ENCODE measurements at regions not wholly inside any gene's neighbourhood (a gene's known extent, or its start where the extent isn't known, plus 50 kb on each side); places are given as distances from the start of the nearest gene placed in this dataset.

- no peak overlapping the region for H3K4me3 ChIP-seq (ENCODE audit: low read depth in 1 of 3, low read length in 3 of 3)
- H3K9ac ChIP-seq (ENCODE audit: low read depth in 1 of 2, low read length in 2 of 2), result no peak overlapping the region
- whole genome bisulfite sequencing, result 91% methylated on average over 26 of the region's 26 CpGs
- H3K9me3 ChIP-seq (ENCODE audit: control insufficient read depth in 4 of 4, low read length in 3 of 4), result no peaks in the 10 kb centered on the region
- H3K27me3 ChIP-seq (ENCODE audit: control insufficient read depth in 4 of 4, insufficient read depth in 4 of 4, low read length in 3 of 4), result no peaks in the 10 kb centered on the region
- H3K27ac ChIP-seq (ENCODE audit: low read depth in 1 of 2, low read length in 2 of 2), result no peak overlapping the region
- no peaks in the 10 kb centered on the region for H3K4me1 ChIP-seq (ENCODE audit: control insufficient read depth in 4 of 4, insufficient read depth in 4 of 4, low read length in 3 of 4)
- TF ChIP-seq RXRA (IDR thresholded peaks at IDR 0.05) (no peak), FOXA1 (IDR thresholded peaks at IDR 0.05) (no peak), NR2F2 (IDR thresholded peaks at IDR 0.05) (no peak), YY1 (IDR thresholded peaks at IDR 0.05) (no peak), RAD21 (IDR thresholded peaks at IDR 0.05) (no peak), REST (IDR thresholded peaks at IDR 0.05) (no peak), TAF1 (conservative IDR thresholded peaks at IDR 0.05) (no peak), EGR1 (IDR thresholded peaks at IDR 0.05; ENCODE audit: low read depth in 2 of 2) (no peak), HNF4A (conservative IDR thresholded peaks at IDR 0.05) (no peak), MAX (IDR thresholded peaks at IDR 0.05) (no peak), SP1 (IDR thresholded peaks at IDR 0.05) (no peak), HNF4G (IDR thresholded peaks at IDR 0.05) (no peak), ZBTB33 (IDR thresholded peaks at IDR 0.05) (no peak), GABPA (IDR thresholded peaks at IDR 0.05 in 1 of 2, conservative IDR thresholded peaks at IDR 0.05 in 1 of 2) (no peak), JUND (IDR thresholded peaks at IDR 0.05) (no peak), FOXA2 (IDR thresholded peaks at IDR 0.05) (no peak)
- H3K36me3 ChIP-seq (ENCODE audit: control insufficient read depth in 4 of 4, insufficient read depth in 3 of 4, low read depth in 1 of 4, low read length in 3 of 4), result no peaks in the 10 kb centered on the region
- DNase-seq (ENCODE audit: low spot score), result no peak
Measured at GRCh38 chr2:10220045-10220901, 82.4 kb upstream of the HPCAL1 start.

- Histone ChIP-seq H3K36me3 (ENCODE audit: control insufficient read depth in 4 of 4, insufficient read depth in 3 of 4, low read depth in 1 of 4, low read length in 3 of 4) (no peaks in the 10 kb centered on the region), H3K27ac (ENCODE audit: low read depth in 1 of 2, low read length in 2 of 2) (no peak overlapping the region), H3K9me3 (ENCODE audit: control insufficient read depth in 4 of 4, low read length in 3 of 4) (no peaks in the 10 kb centered on the region), H3K9ac (ENCODE audit: low read depth in 1 of 2, low read length in 2 of 2) (no peak overlapping the region), H3K4me1 (ENCODE audit: control insufficient read depth in 4 of 4, insufficient read depth in 4 of 4, low read length in 3 of 4) (no peaks in the 10 kb centered on the region), H3K4me3 (ENCODE audit: low read depth in 1 of 3, low read length in 3 of 3) (no peak overlapping the region), H3K27me3 (ENCODE audit: control insufficient read depth in 4 of 4, insufficient read depth in 4 of 4, low read length in 3 of 4) (no peaks in the 10 kb centered on the region)
- DNase-seq (ENCODE audit: low spot score), result no peak
- WGBS, result 78% methylated on average over 9 of the region's 9 CpGs
- TF ChIP-seq MAX (IDR thresholded peaks at IDR 0.05), result no peak
- no peak for TF ChIP-seq RAD21 (IDR thresholded peaks at IDR 0.05)
- TF ChIP-seq REST (IDR thresholded peaks at IDR 0.05), result no peak
- TF ChIP-seq NR2F2 (IDR thresholded peaks at IDR 0.05), result no peak
- TF ChIP-seq RXRA (IDR thresholded peaks at IDR 0.05), result no peak
- no peak for TF ChIP-seq TAF1 (conservative IDR thresholded peaks at IDR 0.05)
- TF ChIP-seq SP1 (IDR thresholded peaks at IDR 0.05), result no peak
- TF ChIP-seq HNF4A (conservative IDR thresholded peaks at IDR 0.05), result no peak
Measured at GRCh38 chr2:10220902-10221391, 81.8 kb upstream of the HPCAL1 start.

Measured in liver (tissue), 7 donors.